IMR-90 (cell line): ENCODE measurements at regions not wholly inside any gene's neighbourhood (a gene's known extent, or its start where the extent isn't known, plus 50 kb on each side); places are given as distances from the start of the nearest gene placed in this dataset.

ENCODE experiments used
- ATAC-seq: fragments of 200-7000 bp; cut with Tn5 transposase; 2 replicates; pipeline ENCODE4 v1.9.1; 2020; ENCODE audit warnings: low read depth, mild to moderate bottlenecking, moderate library complexity
- BruUV-seq: library from RNA; stranded (reverse); fragments of 400-500 nt; replicated peaks from 2 replicates; lab custom pipeline; 2021; lab: Mats Ljungman, UMichigan
- CTCF ChIA-PET: fragments of 300-600 bp; formaldehyde crosslinking; extraction: SDS; loops from one replicate; lab custom pipeline; 2021; ENCODE audit warnings: antibody characterized with exemption; lab: Yijun Ruan, JAX
- POLR2A ChIA-PET: fragments of 300-600 bp; sonication (Branson Sonifier 250); formaldehyde crosslinking; loops from one replicate; lab custom pipeline; 2022; ENCODE audit warnings: antibody characterized with exemption; ENCODE audit not compliant: unreplicated experiment; lab: Charles Lee
- DNase-seq: peaks from one replicate; pipeline ENCODE4 v3.0.0; 2013
- H2AFZ ChIP-seq: replicated peaks from 2 replicates; pipeline ENCODE3; 2013; ENCODE audit warnings: low read length, mild to moderate bottlenecking; ENCODE audit not compliant: poor library complexity
- H2AK5ac ChIP-seq: 2 replicates; pipeline ENCODE4 v1.6.1; 2013; ENCODE audit warnings: low read depth, low read length, inconsistent platforms
- H2AK9ac ChIP-seq: replicated peaks from 2 replicates; pipeline ENCODE3; 2013; ENCODE audit warnings: mild to moderate bottlenecking, low read depth, low read length, moderate library complexity; ENCODE audit not compliant: poor library complexity
- H2BK120ac ChIP-seq: 2 replicates; pipeline ENCODE4 v1.6.1; 2013; ENCODE audit warnings: low read depth, low read length, inconsistent platforms
- H2BK15ac ChIP-seq: 3 replicates; pipeline ENCODE4 v1.6.1; 2013; ENCODE audit warnings: low read depth, low read length, inconsistent platforms
- H2BK20ac ChIP-seq: 2 replicates; pipeline ENCODE4 v1.6.1; 2013; ENCODE audit warnings: low read depth, mild to moderate bottlenecking, inconsistent platforms, low read length, moderate library complexity
- H2BK5ac ChIP-seq: 2 replicates; pipeline ENCODE4 v1.6.1; 2013; ENCODE audit warnings: mild to moderate bottlenecking, low read depth, low read length, inconsistent platforms; ENCODE audit not compliant: poor library complexity, severe bottlenecking
- H3K14ac ChIP-seq: replicated peaks from 2 replicates; pipeline ENCODE4 v1.6.1; 2013; ENCODE audit warnings: low read depth, low read length, inconsistent platforms
- H3K18ac ChIP-seq: 2 replicates; pipeline ENCODE4 v1.6.1; 2013; ENCODE audit warnings: low read depth, low read length, control low read depth
- H3K23ac ChIP-seq: 2 replicates; pipeline ENCODE4 v1.6.1; 2013; ENCODE audit warnings: low read depth, low read length, inconsistent platforms
- H3K27ac ChIP-seq: 2 replicates; pipeline ENCODE4 v1.5.1; 2013; ENCODE audit warnings: mild to moderate bottlenecking, control low read depth, low read length; ENCODE audit not compliant: insufficient read depth
- H3K27me3 ChIP-seq: 2 replicates; pipeline ENCODE4 v1.6.1; 2013; ENCODE audit warnings: low read length; ENCODE audit not compliant: control insufficient read depth, insufficient read depth
- H3K36me3 ChIP-seq: 2 replicates; pipeline ENCODE4 v1.6.1; 2013; ENCODE audit warnings: low read length, mixed read lengths; ENCODE audit not compliant: control insufficient read depth, insufficient read depth
- H3K4ac ChIP-seq: 2 replicates; pipeline ENCODE4 v1.6.1; 2013; ENCODE audit warnings: low read depth, low read length, inconsistent platforms
- H3K4me1 ChIP-seq: 2 replicates; pipeline ENCODE4 v1.6.1; 2013; ENCODE audit warnings: low read length, mixed read lengths; ENCODE audit not compliant: control insufficient read depth, insufficient read depth
- H3K4me2 ChIP-seq: 2 replicates; pipeline ENCODE4 v1.6.1; 2013; ENCODE audit warnings: low read depth, mild to moderate bottlenecking, control low read depth, low read length, moderate library complexity
- H3K4me3 ChIP-seq: 2 replicates; pipeline ENCODE4 v1.5.1; 2013; ENCODE audit warnings: low read depth, mild to moderate bottlenecking, control low read depth, low read length, moderate library complexity; ENCODE audit not compliant: insufficient read depth
- H3K56ac ChIP-seq: 2 replicates; pipeline ENCODE4 v1.6.1; 2013; ENCODE audit warnings: low read length, inconsistent platforms; ENCODE audit not compliant: insufficient read depth; ENCODE audit errors: extremely low read depth
- H3K79me1 ChIP-seq, 2 experiments: 2 replicates each; pipeline ENCODE4 v1.6.1; 2013; ENCODE audit warnings: low read length in 2 of 2, inconsistent platforms in 1 of 2, low read depth in 1 of 2
- H3K9ac ChIP-seq: 2 replicates; pipeline ENCODE4 v1.6.1; 2013; ENCODE audit warnings: low read depth, low read length, control low read depth
- H3K9me1 ChIP-seq: 2 replicates; pipeline ENCODE4 v1.6.1; 2013; ENCODE audit warnings: low read length, inconsistent platforms; ENCODE audit not compliant: insufficient read depth
- H3K9me3 ChIP-seq: 2 replicates; pipeline ENCODE4 v1.6.1; 2013; ENCODE audit warnings: low read length; ENCODE audit not compliant: control insufficient read depth, insufficient read depth
- H4K20me1 ChIP-seq: 2 replicates; pipeline ENCODE4 v1.6.1; 2013; ENCODE audit warnings: low read length, inconsistent platforms; ENCODE audit not compliant: insufficient read depth
- H4K5ac ChIP-seq: 2 replicates; pipeline ENCODE4 v1.6.1; 2013; ENCODE audit warnings: mild to moderate bottlenecking, low read depth, low read length, control low read depth
- H4K8ac ChIP-seq, 2 experiments: 2 replicates each; pipeline ENCODE4 v1.6.1; 2013; ENCODE audit warnings: low read depth in 2 of 2, low read length in 2 of 2, control low read depth in 1 of 2, inconsistent platforms in 1 of 2
- H4K91ac ChIP-seq: 2 replicates; pipeline ENCODE4 v1.6.1; 2013; ENCODE audit warnings: low read depth, low read length, inconsistent platforms; ENCODE audit not compliant: insufficient read depth
- BHLHE40 ChIP-seq: fragments of 150-350 bp; IDR thresholded peaks from 2 replicates; pipeline ENCODE4 v1.6.1; 2016; ENCODE audit warnings: mild to moderate bottlenecking, low read depth, low read length
- CEBPB ChIP-seq: IDR thresholded peaks from 2 replicates; pipeline ENCODE4 v1.6.1; 2012; ENCODE audit warnings: low read depth, low read length, improper control_type of control experiment
- CHD1 ChIP-seq: IDR thresholded peaks from 2 replicates; pipeline ENCODE4 v1.6.1; 2012; ENCODE audit warnings: low read depth, low read length, improper control_type of control experiment
- MAFK ChIP-seq: IDR thresholded peaks from 2 replicates; pipeline ENCODE4 v1.6.1; 2012; ENCODE audit warnings: low read depth, low read length, improper control_type of control experiment
- MAZ ChIP-seq: IDR thresholded peaks from 2 replicates; pipeline ENCODE4 v1.6.1; 2012; ENCODE audit warnings: low read depth, mild to moderate bottlenecking, low read length, improper control_type of control experiment, moderate library complexity, borderline replicate concordance
- MXI1 ChIP-seq: IDR thresholded peaks from 2 replicates; pipeline ENCODE4 v1.6.1; 2012; ENCODE audit warnings: low read depth, mild to moderate bottlenecking, low read length, moderate library complexity, borderline replicate concordance
- NFE2L2 ChIP-seq: fragments of 150-350 bp; IDR thresholded peaks from 2 replicates; pipeline ENCODE4 v1.6.1; 2016; ENCODE audit warnings: low read depth, mild to moderate bottlenecking, low read length
- POLR2A ChIP-seq: IDR thresholded peaks from 2 replicates; pipeline ENCODE4 v1.6.1; 2012; ENCODE audit warnings: mild to moderate bottlenecking, low read depth, low read length
- RAD21 ChIP-seq: IDR thresholded peaks from 2 replicates; pipeline ENCODE4 v1.6.1; 2012; ENCODE audit warnings: low read length, improper control_type of control experiment
- RCOR1 ChIP-seq: IDR thresholded peaks from 2 replicates; pipeline ENCODE4 v1.6.1; 2012; ENCODE audit warnings: mild to moderate bottlenecking, low read length, improper control_type of control experiment; ENCODE audit not compliant: insufficient replicate concordance
- RFX5 ChIP-seq: IDR thresholded peaks from 2 replicates; pipeline ENCODE4 v1.8.0; 2012; ENCODE audit warnings: low read depth, mild to moderate bottlenecking, low read length, moderate library complexity
- SMC3 ChIP-seq: fragments of 150-350 bp; IDR thresholded peaks from 2 replicates; pipeline ENCODE4 v1.6.1; 2016; ENCODE audit warnings: low read depth, mild to moderate bottlenecking, antibody characterized with exemption, low read length, moderate library complexity
- WGBS, 2 experiments: methylation state at CpG; one replicate each; pipeline versions ENCODE4 v1.1.5 to v1.1.7; 2013; ENCODE audit warnings: missing lambda C conversion rate in 2 of 2; ENCODE audit not compliant: insufficient read length in 1 of 2; ENCODE audit errors: extremely low coverage in 2 of 2; 5-methylcytosine and 5-hydroxymethylcytosine counted together
- dilution Hi-C: fragments of 300-500 bp; cut with HindIII; formaldehyde crosslinking; loops from one replicate; pipeline ENCODE4 v1.14.3; 2018; ENCODE audit warnings: low sequenced_read_pairs; ENCODE audit not compliant: unreplicated experiment
- in situ Hi-C: fragments of 300-500 bp; cut with MboI; formaldehyde crosslinking; loops from 3 replicates; pipeline ENCODE4 v1.14.3; 2019; ENCODE audit warnings: low sequenced_read_pairs, inconsistent platforms, mixed read lengths
- intact Hi-C: fragments of 100-400 bp; cut with micrococcal nuclease; formaldehyde crosslinking; loops from 2 replicates; pipeline ENCODE4 v1.10.0; 2022
- TF ChIP-seq, protein P1 (sequence below): conservative IDR thresholded peaks from 2 replicates; pipeline ENCODE4 v1.5.1; 2012; ENCODE audit warnings: mild to moderate bottlenecking, low read depth, low read length, improper control_type of control experiment
- TF ChIP-seq, protein P2 (sequence below): fragments of 150-350 bp; IDR thresholded peaks from 2 replicates; pipeline ENCODE4 v1.6.1; 2016; ENCODE audit warnings: low read depth, mild to moderate bottlenecking, low read length, moderate library complexity, borderline replicate concordance

DNA sequence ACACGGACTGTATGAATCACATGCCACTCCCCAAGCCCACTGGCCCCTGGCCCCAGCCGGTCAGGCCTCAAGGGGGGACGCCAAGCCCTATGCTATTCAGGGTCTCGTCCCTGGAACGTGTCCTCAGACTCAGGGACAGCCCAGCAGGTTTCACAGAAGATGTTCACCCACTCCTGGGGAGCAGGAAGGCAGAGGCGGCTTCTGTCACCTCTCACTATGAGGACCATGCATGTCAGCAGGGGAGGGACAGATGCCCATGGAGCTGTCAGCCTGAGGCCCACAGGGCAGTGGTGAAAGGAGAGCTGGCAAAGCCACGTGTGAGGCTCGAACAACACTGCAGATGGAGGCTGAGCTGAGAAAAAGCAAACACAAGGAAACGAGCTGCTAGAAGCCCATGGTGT is 192.0 kb downstream of the SHANK2 start:
- peak; percentile 14; the same call in 1 of the 2 replicates for ATAC-seq
- 3% methylated on average over 3 of the region's 9 CpGs; no CpG with 5 or more reads in 1 of the 2 experiments for WGBS, 2 experiments
- in situ Hi-C loops, result no loop called here
- TF ChIP-seq MAFK, result no peak
- no peak for TF ChIP-seq POLR2A
- TF ChIP-seq RCOR1, result no peak
- TF ChIP-seq NFE2L2, result no peak
- no peak for TF ChIP-seq MXI1
- no peak for TF ChIP-seq MAZ
- TF ChIP-seq, protein P1, sequence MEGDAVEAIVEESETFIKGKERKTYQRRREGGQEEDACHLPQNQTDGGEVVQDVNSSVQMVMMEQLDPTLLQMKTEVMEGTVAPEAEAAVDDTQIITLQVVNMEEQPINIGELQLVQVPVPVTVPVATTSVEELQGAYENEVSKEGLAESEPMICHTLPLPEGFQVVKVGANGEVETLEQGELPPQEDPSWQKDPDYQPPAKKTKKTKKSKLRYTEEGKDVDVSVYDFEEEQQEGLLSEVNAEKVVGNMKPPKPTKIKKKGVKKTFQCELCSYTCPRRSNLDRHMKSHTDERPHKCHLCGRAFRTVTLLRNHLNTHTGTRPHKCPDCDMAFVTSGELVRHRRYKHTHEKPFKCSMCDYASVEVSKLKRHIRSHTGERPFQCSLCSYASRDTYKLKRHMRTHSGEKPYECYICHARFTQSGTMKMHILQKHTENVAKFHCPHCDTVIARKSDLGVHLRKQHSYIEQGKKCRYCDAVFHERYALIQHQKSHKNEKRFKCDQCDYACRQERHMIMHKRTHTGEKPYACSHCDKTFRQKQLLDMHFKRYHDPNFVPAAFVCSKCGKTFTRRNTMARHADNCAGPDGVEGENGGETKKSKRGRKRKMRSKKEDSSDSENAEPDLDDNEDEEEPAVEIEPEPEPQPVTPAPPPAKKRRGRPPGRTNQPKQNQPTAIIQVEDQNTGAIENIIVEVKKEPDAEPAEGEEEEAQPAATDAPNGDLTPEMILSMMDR, result no peak
- TF ChIP-seq CHD1, result no peak
- TF ChIP-seq, protein P2, sequence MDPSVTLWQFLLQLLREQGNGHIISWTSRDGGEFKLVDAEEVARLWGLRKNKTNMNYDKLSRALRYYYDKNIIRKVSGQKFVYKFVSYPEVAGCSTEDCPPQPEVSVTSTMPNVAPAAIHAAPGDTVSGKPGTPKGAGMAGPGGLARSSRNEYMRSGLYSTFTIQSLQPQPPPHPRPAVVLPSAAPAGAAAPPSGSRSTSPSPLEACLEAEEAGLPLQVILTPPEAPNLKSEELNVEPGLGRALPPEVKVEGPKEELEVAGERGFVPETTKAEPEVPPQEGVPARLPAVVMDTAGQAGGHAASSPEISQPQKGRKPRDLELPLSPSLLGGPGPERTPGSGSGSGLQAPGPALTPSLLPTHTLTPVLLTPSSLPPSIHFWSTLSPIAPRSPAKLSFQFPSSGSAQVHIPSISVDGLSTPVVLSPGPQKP, result no peak
- no peak for TF ChIP-seq RAD21
- TF ChIP-seq CEBPB, result no peak
- TF ChIP-seq RFX5, result no peak
- TF ChIP-seq SMC3, result no peak
- TF ChIP-seq BHLHE40, result no peak
- H4K91ac ChIP-seq, result no peak overlapping the region
- H4K8ac ChIP-seq, result no peak overlapping the region
- no peak overlapping the region for H2BK120ac ChIP-seq
- POLR2A ChIA-PET, result no interaction called here
- H3K4me2 ChIP-seq, result no peak overlapping the region
- H2BK20ac ChIP-seq, result no peak overlapping the region
- H3K27ac ChIP-seq, result no peak overlapping the region
- no peak overlapping the region for H3K56ac ChIP-seq
- H3K9ac ChIP-seq, result no peak overlapping the region
- intact Hi-C loops, result no loop called here
- H3K4me3 ChIP-seq, result no peak overlapping the region
- H3K36me3 ChIP-seq, result peaks cover 7% of the 10 kb centered on the region
- dilution Hi-C loops, result no loop called here
- H3K9me1 ChIP-seq, result no peaks in the 10 kb centered on the region
- no peaks in the 10 kb centered on the region for H4K20me1 ChIP-seq
- no peaks in the 10 kb centered on the region for H3K79me1 ChIP-seq
- no TSS peak for BruUV-seq
- no peak overlapping the region for H4K5ac ChIP-seq
- H3K4ac ChIP-seq, result no peak overlapping the region
- H3K4me1 ChIP-seq, result no peaks in the 10 kb centered on the region
- no peak overlapping the region for H2AFZ ChIP-seq
- H2BK5ac ChIP-seq, result no peak overlapping the region
- H2AK9ac ChIP-seq, result no peak overlapping the region
- H2AK5ac ChIP-seq, result no peak overlapping the region
- H3K9me3 ChIP-seq, result no peaks in the 10 kb centered on the region
- H3K23ac ChIP-seq, result no peak overlapping the region
- no peaks in the 10 kb centered on the region for H3K27me3 ChIP-seq
- H2BK15ac ChIP-seq, result no peak overlapping the region
- DNase-seq, result no peak
- no peak overlapping the region for H3K18ac ChIP-seq
- H3K14ac ChIP-seq, result no peak overlapping the region
- CTCF ChIA-PET, result no interaction called here
